ENCODE measurements at regions not wholly inside any gene's neighbourhood (a gene's known extent, or its start where the extent isn't known, plus 50 kb on each side); places are given as distances from the start of the nearest gene placed in this dataset.

- Histone ChIP-seq H3K4me1 (ENCODE audit: control insufficient read depth in 4 of 4, insufficient read depth in 4 of 4, low read length in 3 of 4) (no peaks in the 10 kb centered on the region), H3K36me3 (ENCODE audit: control insufficient read depth in 4 of 4, insufficient read depth in 3 of 4, low read depth in 1 of 4, low read length in 3 of 4) (no peaks in the 10 kb centered on the region), H3K9me3 (ENCODE audit: control insufficient read depth in 4 of 4, low read length in 3 of 4) (no peaks in the 10 kb centered on the region), H3K27ac (ENCODE audit: low read depth in 1 of 2, low read length in 2 of 2) (no peak overlapping the region), H3K27me3 (ENCODE audit: control insufficient read depth in 4 of 4, insufficient read depth in 4 of 4, low read length in 3 of 4) (peaks cover 0 to 2% (median 0%) of the 10 kb centered on the region in 4 donors), H3K4me3 (ENCODE audit: low read depth in 1 of 3, low read length in 3 of 3) (no peak overlapping the region), H3K9ac (ENCODE audit: low read depth in 1 of 2, low read length in 2 of 2) (no peak overlapping the region)
- TF ChIP-seq SP1 (IDR thresholded peaks at IDR 0.05) (no peak), FOXA1 (IDR thresholded peaks at IDR 0.05) (no peak), HNF4A (conservative IDR thresholded peaks at IDR 0.05) (no peak), EGR1 (IDR thresholded peaks at IDR 0.05; ENCODE audit: low read depth in 2 of 2) (no peak), TAF1 (conservative IDR thresholded peaks at IDR 0.05) (no peak), NR2F2 (IDR thresholded peaks at IDR 0.05) (no peak), FOXA2 (IDR thresholded peaks at IDR 0.05) (no peak), RXRA (IDR thresholded peaks at IDR 0.05) (no peak), HNF4G (IDR thresholded peaks at IDR 0.05) (no peak), YY1 (IDR thresholded peaks at IDR 0.05) (no peak), RAD21 (IDR thresholded peaks at IDR 0.05) (no peak), JUND (IDR thresholded peaks at IDR 0.05) (no peak), GABPA (IDR thresholded peaks at IDR 0.05 in 1 of 2, conservative IDR thresholded peaks at IDR 0.05 in 1 of 2) (no peak)
- TF ChIP-seq, protein P1, sequence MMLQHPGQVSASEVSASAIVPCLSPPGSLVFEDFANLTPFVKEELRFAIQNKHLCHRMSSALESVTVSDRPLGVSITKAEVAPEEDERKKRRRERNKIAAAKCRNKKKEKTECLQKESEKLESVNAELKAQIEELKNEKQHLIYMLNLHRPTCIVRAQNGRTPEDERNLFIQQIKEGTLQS (IDR thresholded peaks at IDR 0.05): no peak
- TF ChIP-seq, protein P2, sequence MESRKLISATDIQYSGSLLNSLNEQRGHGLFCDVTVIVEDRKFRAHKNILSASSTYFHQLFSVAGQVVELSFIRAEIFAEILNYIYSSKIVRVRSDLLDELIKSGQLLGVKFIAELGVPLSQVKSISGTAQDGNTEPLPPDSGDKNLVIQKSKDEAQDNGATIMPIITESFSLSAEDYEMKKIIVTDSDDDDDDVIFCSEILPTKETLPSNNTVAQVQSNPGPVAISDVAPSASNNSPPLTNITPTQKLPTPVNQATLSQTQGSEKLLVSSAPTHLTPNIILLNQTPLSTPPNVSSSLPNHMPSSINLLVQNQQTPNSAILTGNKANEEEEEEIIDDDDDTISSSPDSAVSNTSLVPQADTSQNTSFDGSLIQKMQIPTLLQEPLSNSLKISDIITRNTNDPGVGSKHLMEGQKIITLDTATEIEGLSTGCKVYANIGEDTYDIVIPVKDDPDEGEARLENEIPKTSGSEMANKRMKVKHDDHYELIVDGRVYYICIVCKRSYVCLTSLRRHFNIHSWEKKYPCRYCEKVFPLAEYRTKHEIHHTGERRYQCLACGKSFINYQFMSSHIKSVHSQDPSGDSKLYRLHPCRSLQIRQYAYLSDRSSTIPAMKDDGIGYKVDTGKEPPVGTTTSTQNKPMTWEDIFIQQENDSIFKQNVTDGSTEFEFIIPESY (IDR thresholded peaks at IDR 0.05): no peak
- TF ChIP-seq, protein P3, sequence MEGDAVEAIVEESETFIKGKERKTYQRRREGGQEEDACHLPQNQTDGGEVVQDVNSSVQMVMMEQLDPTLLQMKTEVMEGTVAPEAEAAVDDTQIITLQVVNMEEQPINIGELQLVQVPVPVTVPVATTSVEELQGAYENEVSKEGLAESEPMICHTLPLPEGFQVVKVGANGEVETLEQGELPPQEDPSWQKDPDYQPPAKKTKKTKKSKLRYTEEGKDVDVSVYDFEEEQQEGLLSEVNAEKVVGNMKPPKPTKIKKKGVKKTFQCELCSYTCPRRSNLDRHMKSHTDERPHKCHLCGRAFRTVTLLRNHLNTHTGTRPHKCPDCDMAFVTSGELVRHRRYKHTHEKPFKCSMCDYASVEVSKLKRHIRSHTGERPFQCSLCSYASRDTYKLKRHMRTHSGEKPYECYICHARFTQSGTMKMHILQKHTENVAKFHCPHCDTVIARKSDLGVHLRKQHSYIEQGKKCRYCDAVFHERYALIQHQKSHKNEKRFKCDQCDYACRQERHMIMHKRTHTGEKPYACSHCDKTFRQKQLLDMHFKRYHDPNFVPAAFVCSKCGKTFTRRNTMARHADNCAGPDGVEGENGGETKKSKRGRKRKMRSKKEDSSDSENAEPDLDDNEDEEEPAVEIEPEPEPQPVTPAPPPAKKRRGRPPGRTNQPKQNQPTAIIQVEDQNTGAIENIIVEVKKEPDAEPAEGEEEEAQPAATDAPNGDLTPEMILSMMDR (IDR thresholded peaks at IDR 0.05; ENCODE audit: low read depth, low read length, missing input control): no peak
- TF ChIP-seq, protein P4, sequence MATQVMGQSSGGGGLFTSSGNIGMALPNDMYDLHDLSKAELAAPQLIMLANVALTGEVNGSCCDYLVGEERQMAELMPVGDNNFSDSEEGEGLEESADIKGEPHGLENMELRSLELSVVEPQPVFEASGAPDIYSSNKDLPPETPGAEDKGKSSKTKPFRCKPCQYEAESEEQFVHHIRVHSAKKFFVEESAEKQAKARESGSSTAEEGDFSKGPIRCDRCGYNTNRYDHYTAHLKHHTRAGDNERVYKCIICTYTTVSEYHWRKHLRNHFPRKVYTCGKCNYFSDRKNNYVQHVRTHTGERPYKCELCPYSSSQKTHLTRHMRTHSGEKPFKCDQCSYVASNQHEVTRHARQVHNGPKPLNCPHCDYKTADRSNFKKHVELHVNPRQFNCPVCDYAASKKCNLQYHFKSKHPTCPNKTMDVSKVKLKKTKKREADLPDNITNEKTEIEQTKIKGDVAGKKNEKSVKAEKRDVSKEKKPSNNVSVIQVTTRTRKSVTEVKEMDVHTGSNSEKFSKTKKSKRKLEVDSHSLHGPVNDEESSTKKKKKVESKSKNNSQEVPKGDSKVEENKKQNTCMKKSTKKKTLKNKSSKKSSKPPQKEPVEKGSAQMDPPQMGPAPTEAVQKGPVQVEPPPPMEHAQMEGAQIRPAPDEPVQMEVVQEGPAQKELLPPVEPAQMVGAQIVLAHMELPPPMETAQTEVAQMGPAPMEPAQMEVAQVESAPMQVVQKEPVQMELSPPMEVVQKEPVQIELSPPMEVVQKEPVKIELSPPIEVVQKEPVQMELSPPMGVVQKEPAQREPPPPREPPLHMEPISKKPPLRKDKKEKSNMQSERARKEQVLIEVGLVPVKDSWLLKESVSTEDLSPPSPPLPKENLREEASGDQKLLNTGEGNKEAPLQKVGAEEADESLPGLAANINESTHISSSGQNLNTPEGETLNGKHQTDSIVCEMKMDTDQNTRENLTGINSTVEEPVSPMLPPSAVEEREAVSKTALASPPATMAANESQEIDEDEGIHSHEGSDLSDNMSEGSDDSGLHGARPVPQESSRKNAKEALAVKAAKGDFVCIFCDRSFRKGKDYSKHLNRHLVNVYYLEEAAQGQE (IDR thresholded peaks at IDR 0.05): no peak
- TF ChIP-seq, protein P5, sequence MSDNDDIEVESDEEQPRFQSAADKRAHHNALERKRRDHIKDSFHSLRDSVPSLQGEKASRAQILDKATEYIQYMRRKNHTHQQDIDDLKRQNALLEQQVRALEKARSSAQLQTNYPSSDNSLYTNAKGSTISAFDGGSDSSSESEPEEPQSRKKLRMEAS (IDR thresholded peaks at IDR 0.05): no peak
- DNase-seq (ENCODE audit: low spot score): peak; percentile 10
- 79% methylated on average over 9 of the region's 9 CpGs for WGBS
Measured at GRCh38 chr11:69230856-69231425, 63.0 kb upstream of the MYEOV start.
